Vagina (tissue), 2 donors: ENCODE measurements at regions not wholly inside any gene's neighbourhood (a gene's known extent, or its start where the extent isn't known, plus 50 kb on each side); places are given as distances from the start of the nearest gene placed in this dataset.

ENCODE experiments used
- DNase-seq, 2 donors: peaks; one replicate each; pipeline ENCODE4 v3.0.0-alpha.2; 2017; ENCODE audit errors: extremely low spot score in 2 of 2
- H3K27ac ChIP-seq: fragments of 200-600 bp; sonication (generic); one replicate; pipeline ENCODE4 v1.5.1; 2019
- H3K27me3 ChIP-seq: fragments of 200-600 bp; sonication (generic); one replicate; pipeline ENCODE4 v1.5.1; 2019
- H3K36me3 ChIP-seq, 2 donors: fragments of 200-600 bp; sonication (generic); one replicate each; pipeline ENCODE4 v1.5.1; 2017 to 2019
- H3K4me1 ChIP-seq: fragments of 200-600 bp; sonication (generic); one replicate; pipeline ENCODE4 v1.5.1; 2019
- H3K4me3 ChIP-seq, 2 donors: fragments of 200-600 bp; sonication (generic); 1 replicate in 1 of 2; 2 replicates in 1 of 2; pipeline ENCODE4 v1.5.1; 2016 to 2019
- H3K9me3 ChIP-seq: fragments of 200-600 bp; sonication (generic); one replicate; pipeline ENCODE4 v1.5.1; 2019
- CTCF ChIP-seq, 3 experiments: fragments of 450-650 bp in 2 of 3; fragments of 200-600 bp in 1 of 3; sonication (generic) in 1 of 3; IDR thresholded peaks; one replicate each; pipeline ENCODE4 v1.5.1; 2017 to 2019; ENCODE audit warnings: antibody characterized with exemption in 3 of 3, mild to moderate bottlenecking in 2 of 3, moderate library complexity in 2 of 3
- POLR2A ChIP-seq, 2 donors: fragments of 450-650 bp; IDR thresholded peaks; one replicate each; pipeline ENCODE4 v1.6.1; 2017; ENCODE audit warnings: antibody characterized with exemption in 2 of 2, mild to moderate bottlenecking in 2 of 2, moderate library complexity in 2 of 2
- POLR2AphosphoS5 ChIP-seq, 2 donors: sonication (generic); formaldehyde crosslinking; IDR thresholded peaks; one replicate each; pipeline ENCODE4 v1.9.0; 2017; ENCODE audit warnings: antibody characterized with exemption in 2 of 2, mild to moderate bottlenecking in 2 of 2, low read depth in 1 of 2; ENCODE audit not compliant: insufficient read depth in 1 of 2
- intact Hi-C: fragments of 100-400 bp; cut with DNase I; formaldehyde crosslinking; loops from one replicate; pipeline ENCODE4 v1.15.1; 2023

DNA sequence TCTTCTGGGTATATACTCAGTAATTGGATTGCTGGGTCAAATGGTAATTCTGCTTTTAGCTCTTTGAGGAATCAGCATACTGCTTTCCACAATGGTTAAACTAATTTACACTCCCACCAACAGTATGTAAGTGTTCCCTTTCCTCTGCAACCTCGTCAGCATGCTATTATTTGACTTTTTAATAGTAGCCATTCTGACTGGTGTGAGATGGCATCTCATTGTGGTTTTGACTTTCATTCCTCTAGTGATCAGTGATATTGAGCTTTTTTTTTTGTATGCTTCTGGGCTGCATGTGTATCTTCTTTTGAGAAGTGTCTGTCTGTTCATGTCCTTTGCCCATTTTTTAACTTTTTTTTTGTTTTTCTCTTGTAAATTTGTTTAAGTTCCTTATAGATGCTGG lies 279.4 kb downstream of the PTGER3 start:
- intact Hi-C loops: no loop called here
- H3K36me3 ChIP-seq: no peaks in the 10 kb centered on the region
- H3K4me3 ChIP-seq: no peak overlapping the region
- DNase-seq: no peak
- H3K9me3 ChIP-seq: no peaks in the 10 kb centered on the region
- H3K4me1 ChIP-seq: no peaks in the 10 kb centered on the region
- no peaks in the 10 kb centered on the region for H3K27me3 ChIP-seq
- no peak overlapping the region for H3K27ac ChIP-seq
- TF ChIP-seq CTCF (IDR thresholded peaks at IDR 0.05) (no peak), POLR2A (IDR thresholded peaks at IDR 0.05) (no peak), POLR2AphosphoS5 (IDR thresholded peaks at IDR 0.05; ENCODE audit: insufficient read depth in 1 of 2, low read depth in 1 of 2) (no peak)

GRCh38 chr1:70778056-70778762 lies 269.4 kb downstream of the PTGER3 start:
- intact Hi-C loops: no loop called here
- TF ChIP-seq CTCF (IDR thresholded peaks at IDR 0.05): no peak
- TF ChIP-seq POLR2AphosphoS5 (IDR thresholded peaks at IDR 0.05; ENCODE audit: insufficient read depth in 1 of 2, low read depth in 1 of 2): no peak
- no peak for TF ChIP-seq POLR2A (IDR thresholded peaks at IDR 0.05)
- H3K36me3 ChIP-seq: no peaks in the 10 kb centered on the region
- no peak overlapping the region for H3K4me3 ChIP-seq
- no peaks in the 10 kb centered on the region for H3K4me1 ChIP-seq
- H3K27me3 ChIP-seq: no peaks in the 10 kb centered on the region
- no peaks in the 10 kb centered on the region for H3K9me3 ChIP-seq
- H3K27ac ChIP-seq: no peak overlapping the region
- DNase-seq: no peak

GRCh38 chr1:70778934-70779333 lies 268.7 kb downstream of the PTGER3 start:
- no peak for DNase-seq
- H3K27ac ChIP-seq: no peak overlapping the region
- H3K27me3 ChIP-seq: no peaks in the 10 kb centered on the region
- H3K4me3 ChIP-seq: no peak overlapping the region
- H3K9me3 ChIP-seq: no peaks in the 10 kb centered on the region
- H3K4me1 ChIP-seq: no peaks in the 10 kb centered on the region
- TF ChIP-seq POLR2AphosphoS5 (IDR thresholded peaks at IDR 0.05; ENCODE audit: insufficient read depth in 1 of 2, low read depth in 1 of 2) (no peak), POLR2A (IDR thresholded peaks at IDR 0.05) (no peak), CTCF (IDR thresholded peaks at IDR 0.05) (no peak)
- no peaks in the 10 kb centered on the region for H3K36me3 ChIP-seq
- intact Hi-C loops: no loop called here

GRCh38 chr1:70779571-70779970 lies 268.0 kb downstream of the PTGER3 start:
- Histone ChIP-seq H3K4me3 (no peak overlapping the region), H3K4me1 (no peaks in the 10 kb centered on the region), H3K36me3 (no peaks in the 10 kb centered on the region), H3K9me3 (no peaks in the 10 kb centered on the region), H3K27ac (no peak overlapping the region), H3K27me3 (no peaks in the 10 kb centered on the region)
- no peak for DNase-seq
- intact Hi-C loops: no loop called here
- no peak for TF ChIP-seq POLR2A (IDR thresholded peaks at IDR 0.05)
- no peak for TF ChIP-seq POLR2AphosphoS5 (IDR thresholded peaks at IDR 0.05; ENCODE audit: insufficient read depth in 1 of 2, low read depth in 1 of 2)
- TF ChIP-seq CTCF (IDR thresholded peaks at IDR 0.05): no peak

DNA sequence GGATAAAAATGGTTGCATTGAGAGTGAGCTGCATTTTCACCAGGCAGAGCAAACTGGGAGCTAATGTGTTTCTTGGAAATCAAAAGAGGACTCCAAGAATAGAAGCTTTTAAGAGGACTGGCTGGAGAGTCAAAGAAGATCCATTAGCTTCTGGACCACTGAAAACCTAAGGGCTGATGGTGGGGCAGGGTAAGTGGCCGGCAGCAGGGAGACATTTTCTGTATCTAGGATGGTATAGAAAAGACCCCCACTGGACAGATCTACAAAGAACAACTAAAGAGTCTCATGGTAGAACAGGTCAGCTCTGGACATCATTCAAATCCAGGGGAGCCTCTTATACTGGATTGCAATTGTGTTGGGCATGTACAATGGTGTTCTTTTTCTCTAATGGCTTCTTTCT lies 262.3 kb downstream of the PTGER3 start:
- TF ChIP-seq CTCF (IDR thresholded peaks at IDR 0.05) (no peak), POLR2A (IDR thresholded peaks at IDR 0.05) (no peak), POLR2AphosphoS5 (IDR thresholded peaks at IDR 0.05; ENCODE audit: insufficient read depth in 1 of 2, low read depth in 1 of 2) (no peak)
- no peak for DNase-seq
- intact Hi-C loops: no loop called here

More for the DNA sequence above, 262.3 kb downstream of the PTGER3 start:
- Histone ChIP-seq H3K27me3 (no peaks in the 10 kb centered on the region), H3K27ac (no peak overlapping the region), H3K36me3 (no peaks in the 10 kb centered on the region), H3K4me3 (no peak overlapping the region), H3K4me1 (no peaks in the 10 kb centered on the region), H3K9me3 (no peaks in the 10 kb centered on the region)
